Right lobe of liver (tissue), 6 donors: ENCODE measurements at regions not wholly inside any gene's neighbourhood (a gene's known extent, or its start where the extent isn't known, plus 50 kb on each side); places are given as distances from the start of the nearest gene placed in this dataset.

Experiments used
- ATAC-seq, 4 donors: fragments of 200-7000 bp; cut with Tn5 transposase; one replicate each; pipeline ENCODE4 v1.9.1; 2020; ENCODE audit warnings: mild to moderate bottlenecking in 4 of 4, moderate library complexity in 4 of 4
- DNase-seq, 3 donors: peaks; one replicate each; pipeline ENCODE4 v3.0.0-alpha.2; 2020
- H3K27ac ChIP-seq, 3 donors: fragments of 200-600 bp; one replicate each; pipeline ENCODE4 v1.8.0; 2022
- H3K27me3 ChIP-seq, 2 donors: fragments of 200-600 bp; one replicate each; pipeline ENCODE4 v1.8.0; 2022
- H3K36me3 ChIP-seq, 4 donors: fragments of 200-600 bp; sonication (generic) in 1 of 4; one replicate each; pipeline versions ENCODE4 v1.5.1 to v1.8.0; 2017 to 2022; ENCODE audit warnings: control low read depth in 1 of 4
- H3K4me1 ChIP-seq, 4 donors: fragments of 200-600 bp; sonication (generic) in 1 of 4; one replicate each; pipeline versions ENCODE4 v1.5.1 to v1.8.0; 2017 to 2022; ENCODE audit warnings: control low read depth in 1 of 4
- H3K4me3 ChIP-seq, 3 donors: fragments of 200-600 bp; one replicate each; pipeline ENCODE4 v1.8.0; 2022
- H3K9me3 ChIP-seq, 4 donors: fragments of 200-600 bp; sonication (generic) in 1 of 4; one replicate each; pipeline versions ENCODE4 v1.5.1 to v1.8.0; 2017 to 2022; ENCODE audit warnings: control low read depth in 1 of 4
- POLR2A ChIP-seq: fragments of 450-650 bp; IDR thresholded peaks from one replicate; pipeline ENCODE4 v1.6.1; 2017; ENCODE audit warnings: antibody characterized with exemption, mild to moderate bottlenecking
- WGBS: methylation state at CpG from one replicate; pipeline ENCODE4 v1.1.6; 2018; ENCODE audit warnings: low coverage, low lambda C conversion rate; ENCODE audit not compliant: insufficient coverage; ENCODE audit errors: missing lambda C conversion rate; 5-methylcytosine and 5-hydroxymethylcytosine counted together
- intact Hi-C, 2 donors: fragments of 100-400 bp; cut with DNase I; formaldehyde crosslinking; loops; one replicate each; pipeline versions ENCODE4 v1.11.2 to v1.14.1; 2022
- TF ChIP-seq, protein P1 (sequence below), 4 donors: fragments of 200-600 bp in 3 of 4; fragments of 450-650 bp in 1 of 4; IDR thresholded peaks; one replicate each; pipeline versions ENCODE4 v1.5.1 to v1.8.0; 2016 to 2022; ENCODE audit warnings: antibody characterized with exemption in 4 of 4, mild to moderate bottlenecking in 2 of 4
- donor health status: DM: no; HTN: yes; CAD: no.
- donor health status: DM: no; HTN: no; CAD: no.
- donor health status: DM: no; HTN: no; CAD: no.
- donor health status: DM: no; HTN: yes; CAD: no.
- donor health status: DM: no; HTN: yes; CAD: no.

- Histone ChIP-seq H3K36me3 (no peaks in the 10 kb centered on the region), H3K4me3 (no peak overlapping the region), H3K27ac (no peak overlapping the region), H3K4me1 (no peaks in the 10 kb centered on the region), H3K9me3 (no peaks in the 10 kb centered on the region), H3K27me3 (no peaks in the 10 kb centered on the region)
- no peak for DNase-seq
- intact Hi-C loops, result no loop called here
- no peak for ATAC-seq
- 94% methylated on average over 3 of the region's 3 CpGs for WGBS
- TF ChIP-seq, protein P1, sequence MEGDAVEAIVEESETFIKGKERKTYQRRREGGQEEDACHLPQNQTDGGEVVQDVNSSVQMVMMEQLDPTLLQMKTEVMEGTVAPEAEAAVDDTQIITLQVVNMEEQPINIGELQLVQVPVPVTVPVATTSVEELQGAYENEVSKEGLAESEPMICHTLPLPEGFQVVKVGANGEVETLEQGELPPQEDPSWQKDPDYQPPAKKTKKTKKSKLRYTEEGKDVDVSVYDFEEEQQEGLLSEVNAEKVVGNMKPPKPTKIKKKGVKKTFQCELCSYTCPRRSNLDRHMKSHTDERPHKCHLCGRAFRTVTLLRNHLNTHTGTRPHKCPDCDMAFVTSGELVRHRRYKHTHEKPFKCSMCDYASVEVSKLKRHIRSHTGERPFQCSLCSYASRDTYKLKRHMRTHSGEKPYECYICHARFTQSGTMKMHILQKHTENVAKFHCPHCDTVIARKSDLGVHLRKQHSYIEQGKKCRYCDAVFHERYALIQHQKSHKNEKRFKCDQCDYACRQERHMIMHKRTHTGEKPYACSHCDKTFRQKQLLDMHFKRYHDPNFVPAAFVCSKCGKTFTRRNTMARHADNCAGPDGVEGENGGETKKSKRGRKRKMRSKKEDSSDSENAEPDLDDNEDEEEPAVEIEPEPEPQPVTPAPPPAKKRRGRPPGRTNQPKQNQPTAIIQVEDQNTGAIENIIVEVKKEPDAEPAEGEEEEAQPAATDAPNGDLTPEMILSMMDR (IDR thresholded peaks at IDR 0.05), result no peak
- TF ChIP-seq POLR2A, result no peak
These were observed 51.0 kb upstream of the ACTR3 start for GRCh38 chr2:113838744-113839444.

DNA sequence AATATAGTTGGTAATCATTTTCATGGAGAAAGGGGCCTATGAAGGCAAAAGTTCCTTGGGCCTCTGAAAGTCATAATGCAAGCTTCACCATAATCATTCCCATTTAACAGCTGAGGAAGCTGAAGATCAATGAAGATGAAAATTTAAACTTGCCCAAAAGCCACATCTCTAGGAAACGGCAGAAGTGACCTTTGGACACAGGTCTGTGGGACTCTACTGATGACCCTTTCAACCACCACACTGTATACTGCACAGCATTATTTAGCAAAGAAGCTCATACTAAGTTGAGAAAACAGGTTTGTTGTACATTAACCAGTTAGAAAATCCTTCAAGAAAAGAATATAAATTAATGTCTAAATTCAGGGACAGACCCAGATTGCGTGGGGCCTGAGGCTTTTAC, 51.6 kb upstream of the ACTR3 start:
- ATAC-seq, result no peak
- Histone ChIP-seq H3K4me3 (no peak overlapping the region), H3K27me3 (no peaks in the 10 kb centered on the region), H3K4me1 (no peaks in the 10 kb centered on the region), H3K27ac (no peak overlapping the region), H3K9me3 (no peaks in the 10 kb centered on the region), H3K36me3 (no peaks in the 10 kb centered on the region)
- no peak for DNase-seq
- WGBS, result 62% methylated on average over 2 of the region's 2 CpGs
- intact Hi-C loops, result no loop called here
- TF ChIP-seq, protein P1 (IDR thresholded peaks at IDR 0.05), result no peak
- TF ChIP-seq POLR2A, result no peak

DNA sequence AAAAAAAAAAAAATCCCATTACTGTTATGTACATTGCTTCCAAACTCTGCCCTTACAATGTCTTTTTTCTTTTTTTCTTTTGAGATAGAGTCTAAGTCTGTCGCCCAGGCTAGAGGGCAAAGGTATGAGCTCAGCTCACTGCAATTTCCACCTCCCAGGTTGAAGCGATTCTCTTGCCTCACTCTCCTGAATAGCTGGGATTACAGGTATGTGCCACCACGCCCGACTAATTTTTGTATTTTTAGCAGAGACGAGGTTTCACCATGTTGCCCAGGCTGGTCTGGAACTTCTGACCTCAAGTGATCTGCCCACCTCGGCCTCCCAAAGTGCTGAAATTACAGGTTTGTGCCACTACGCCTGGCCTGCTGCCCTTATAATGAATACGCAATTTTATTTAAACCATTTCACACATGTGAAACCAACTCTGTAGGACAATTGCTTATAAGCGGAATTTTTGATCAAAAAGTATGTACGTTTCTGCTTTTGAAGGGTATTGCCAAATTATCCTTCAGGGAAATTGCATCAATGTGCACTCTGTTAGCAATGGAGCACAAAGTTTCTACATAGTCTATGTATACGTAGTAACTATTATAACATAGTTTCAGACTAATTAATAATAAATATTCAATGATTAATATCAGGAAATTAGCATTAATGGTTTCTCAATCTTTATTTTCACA, 55.7 kb upstream of the ACTR3 start:
- Histone ChIP-seq H3K27me3 (no peaks in the 10 kb centered on the region), H3K36me3 (no peaks in the 10 kb centered on the region), H3K27ac (no peak overlapping the region), H3K9me3 (no peaks in the 10 kb centered on the region), H3K4me3 (no peak overlapping the region), H3K4me1 (no peaks in the 10 kb centered on the region)
- TF ChIP-seq, protein P1 (IDR thresholded peaks at IDR 0.05), result no peak
- TF ChIP-seq POLR2A, result no peak
- 71% methylated on average over 6 of the region's 11 CpGs for WGBS
- intact Hi-C loops, result no loop called here
- ATAC-seq (no peak), DNase-seq (no peak)

GRCh38 chr2:113832795-113833290, 57.0 kb upstream of the ACTR3 start:
- Histone ChIP-seq H3K27ac (no peak overlapping the region), H3K36me3 (no peaks in the 10 kb centered on the region), H3K9me3 (no peaks in the 10 kb centered on the region), H3K27me3 (no peaks in the 10 kb centered on the region), H3K4me3 (no peak overlapping the region), H3K4me1 (no peaks in the 10 kb centered on the region)
- DNase-seq (no peak), ATAC-seq (no peak)
- 78% methylated on average over 4 of the region's 4 CpGs for WGBS
- intact Hi-C loops, result no loop called here
- TF ChIP-seq POLR2A, result no peak
- TF ChIP-seq, protein P1 (IDR thresholded peaks at IDR 0.05), result no peak
